Heart left ventricle (tissue), 13 donors: ENCODE measurements at regions not wholly inside any gene's neighbourhood (a gene's known extent, or its start where the extent isn't known, plus 50 kb on each side); places are given as distances from the start of the nearest gene placed in this dataset.

Experiments used
- POLR2A ChIP-seq, 2 donors: fragments of 450-650 bp; IDR thresholded peaks; one replicate each; pipeline ENCODE4 v1.6.1; 2017; ENCODE audit warnings: antibody characterized with exemption in 2 of 2, mild to moderate bottlenecking in 2 of 2, moderate library complexity in 2 of 2
- TF ChIP-seq, protein P1 (sequence below), 12 donors: fragments of 200-600 bp; sonication (generic) in 4 of 12; IDR thresholded peaks; one replicate each; pipeline versions ENCODE4 v1.5.0 to v1.8.0; 2018 to 2022; ENCODE audit warnings: antibody characterized with exemption in 12 of 12, mild to moderate bottlenecking in 5 of 12
- donor health status: ischemic (EF 13 %, LVEDD 7.1; RV severe dilation, severe dysfunction).
- donor health status: DM: no; HTN: yes; CAD: no.
- donor health status: DM: no; HTN: no; CAD: no.
- donor health status: ischemic (EF 25% LVEDD 6.9; RV normal size, moderate dysfunction).
- donor health status: ischemic (EF 25% LVEDD 5.7; RV mildly dilated, moderate dysfunction).
- donor health status: ischemic (EF 35%, LVEDD 5.7; RV mildly dilated, moderate dysfunction).
- donor health status: nonischemic (EF 11% LVEDD 7.7; RV severe dilation, severe dysfunction).
- donor health status: DM: yes; HTN: yes; CAD: no.
- donor health status: PGD.
- donor health status: ischemic (EF 29% LVEDD 5.4; RV normal size, mild dysfunction).
- donor health status: nonischemic (EF 23%, LVEDD 6.1; RV moderate dilation, normal function).

DNA sequence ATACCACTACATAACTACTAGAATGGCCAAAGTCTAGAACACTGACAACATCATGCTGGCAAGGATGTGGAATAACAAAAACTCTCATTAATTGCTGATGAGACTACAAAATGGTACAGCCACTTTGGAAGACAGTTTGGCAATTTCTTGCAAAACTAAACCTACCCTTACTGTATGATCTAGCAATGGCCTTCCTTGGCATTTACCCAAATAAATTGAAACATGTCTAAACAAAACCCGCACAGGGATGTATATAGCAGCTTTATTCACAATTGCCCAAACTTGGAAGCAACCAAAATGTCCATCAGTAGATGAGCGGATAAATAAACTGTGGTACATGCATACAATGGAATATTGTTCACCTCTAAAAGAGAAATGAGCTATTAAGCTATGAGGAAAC, 87.9 kb upstream of the SLC24A5 start:
- TF ChIP-seq, protein P1, sequence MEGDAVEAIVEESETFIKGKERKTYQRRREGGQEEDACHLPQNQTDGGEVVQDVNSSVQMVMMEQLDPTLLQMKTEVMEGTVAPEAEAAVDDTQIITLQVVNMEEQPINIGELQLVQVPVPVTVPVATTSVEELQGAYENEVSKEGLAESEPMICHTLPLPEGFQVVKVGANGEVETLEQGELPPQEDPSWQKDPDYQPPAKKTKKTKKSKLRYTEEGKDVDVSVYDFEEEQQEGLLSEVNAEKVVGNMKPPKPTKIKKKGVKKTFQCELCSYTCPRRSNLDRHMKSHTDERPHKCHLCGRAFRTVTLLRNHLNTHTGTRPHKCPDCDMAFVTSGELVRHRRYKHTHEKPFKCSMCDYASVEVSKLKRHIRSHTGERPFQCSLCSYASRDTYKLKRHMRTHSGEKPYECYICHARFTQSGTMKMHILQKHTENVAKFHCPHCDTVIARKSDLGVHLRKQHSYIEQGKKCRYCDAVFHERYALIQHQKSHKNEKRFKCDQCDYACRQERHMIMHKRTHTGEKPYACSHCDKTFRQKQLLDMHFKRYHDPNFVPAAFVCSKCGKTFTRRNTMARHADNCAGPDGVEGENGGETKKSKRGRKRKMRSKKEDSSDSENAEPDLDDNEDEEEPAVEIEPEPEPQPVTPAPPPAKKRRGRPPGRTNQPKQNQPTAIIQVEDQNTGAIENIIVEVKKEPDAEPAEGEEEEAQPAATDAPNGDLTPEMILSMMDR (IDR thresholded peaks at IDR 0.05) = no peak
- TF ChIP-seq POLR2A (IDR thresholded peaks at IDR 0.05) = no peak
